ENCODE measurements at regions not wholly inside any gene's neighbourhood (a gene's known extent, or its start where the extent isn't known, plus 50 kb on each side); places are given as distances from the start of the nearest gene placed in this dataset.

DNA sequence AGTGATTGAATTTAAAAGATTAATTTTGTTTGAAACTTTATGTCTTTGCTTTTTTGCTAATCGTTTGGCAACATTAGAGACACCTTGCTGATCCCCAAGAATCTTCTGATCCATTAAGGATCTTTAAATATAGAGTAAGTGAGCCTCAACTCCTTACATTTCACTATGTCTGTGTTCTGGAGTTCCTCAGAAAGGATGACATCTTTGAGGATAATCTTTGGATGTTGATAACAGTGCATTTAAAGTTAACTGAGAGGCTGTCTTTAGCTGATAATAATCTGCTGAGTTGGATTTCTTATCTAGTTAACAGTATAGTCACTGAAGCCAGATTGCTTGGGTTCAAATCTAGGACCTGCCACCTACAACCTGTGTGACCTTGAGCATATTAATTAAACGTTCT is 221.6 kb upstream of the EMCN start:
- TF ChIP-seq, protein P1, sequence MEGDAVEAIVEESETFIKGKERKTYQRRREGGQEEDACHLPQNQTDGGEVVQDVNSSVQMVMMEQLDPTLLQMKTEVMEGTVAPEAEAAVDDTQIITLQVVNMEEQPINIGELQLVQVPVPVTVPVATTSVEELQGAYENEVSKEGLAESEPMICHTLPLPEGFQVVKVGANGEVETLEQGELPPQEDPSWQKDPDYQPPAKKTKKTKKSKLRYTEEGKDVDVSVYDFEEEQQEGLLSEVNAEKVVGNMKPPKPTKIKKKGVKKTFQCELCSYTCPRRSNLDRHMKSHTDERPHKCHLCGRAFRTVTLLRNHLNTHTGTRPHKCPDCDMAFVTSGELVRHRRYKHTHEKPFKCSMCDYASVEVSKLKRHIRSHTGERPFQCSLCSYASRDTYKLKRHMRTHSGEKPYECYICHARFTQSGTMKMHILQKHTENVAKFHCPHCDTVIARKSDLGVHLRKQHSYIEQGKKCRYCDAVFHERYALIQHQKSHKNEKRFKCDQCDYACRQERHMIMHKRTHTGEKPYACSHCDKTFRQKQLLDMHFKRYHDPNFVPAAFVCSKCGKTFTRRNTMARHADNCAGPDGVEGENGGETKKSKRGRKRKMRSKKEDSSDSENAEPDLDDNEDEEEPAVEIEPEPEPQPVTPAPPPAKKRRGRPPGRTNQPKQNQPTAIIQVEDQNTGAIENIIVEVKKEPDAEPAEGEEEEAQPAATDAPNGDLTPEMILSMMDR (IDR thresholded peaks at IDR 0.05) = no peak
- no peak for TF ChIP-seq POLR2A (IDR thresholded peaks at IDR 0.05)
